MCF 10A (cell line): ENCODE measurements at regions not wholly inside any gene's neighbourhood (a gene's known extent, or its start where the extent isn't known, plus 50 kb on each side); places are given as distances from the start of the nearest gene placed in this dataset.

Source experiments
- BruUV-seq: library from RNA; stranded (reverse); fragments of 400-500 nt; replicated peaks from 2 replicates; lab custom pipeline; 2021; lab: Mats Ljungman, UMichigan
- CTCF ChIA-PET: fragments of 300-600 bp; sonication (Branson Sonifier 250); formaldehyde crosslinking; extraction: SDS; loops from one replicate; lab custom pipeline; 2021; ENCODE audit warnings: antibody characterized with exemption, inconsistent platforms; lab: Yijun Ruan, JAX
- POLR2A ChIA-PET: fragments of 300-600, 350-650 bp; sonication (Branson Sonifier 250); formaldehyde crosslinking; extraction: SDS; loops from one replicate; lab custom pipeline; 2020; ENCODE audit warnings: antibody characterized with exemption, inconsistent platforms; lab: Yijun Ruan, JAX
- DNase-seq: peaks from one replicate; pipeline ENCODE4 v3.0.0-alpha.2; 2018; ENCODE audit not compliant: unreplicated experiment
- H3K27ac Mint-ChIP-seq: one replicate; pipeline ENCODE4 v1.8.0; 2022; ENCODE audit warnings: mild to moderate bottlenecking, low read depth, mixed read lengths; ENCODE audit not compliant: unreplicated experiment
- H3K27me3 Mint-ChIP-seq: one replicate; pipeline ENCODE4 v1.8.0; 2022; ENCODE audit warnings: mixed read lengths; ENCODE audit not compliant: insufficient read depth, unreplicated experiment
- H3K36me3 Mint-ChIP-seq: one replicate; pipeline ENCODE4 v1.8.0; 2022; ENCODE audit warnings: mild to moderate bottlenecking, moderate library complexity, mixed read lengths; ENCODE audit not compliant: insufficient read depth, unreplicated experiment
- H3K4me1 Mint-ChIP-seq: one replicate; pipeline ENCODE4 v1.8.0; 2022; ENCODE audit warnings: mixed read lengths; ENCODE audit not compliant: insufficient read depth, unreplicated experiment
- H3K4me3 Mint-ChIP-seq: one replicate; pipeline ENCODE4 v1.8.0; 2022; ENCODE audit warnings: mild to moderate bottlenecking, moderate library complexity, mixed read lengths; ENCODE audit not compliant: unreplicated experiment
- H3K9me3 Mint-ChIP-seq: one replicate; pipeline ENCODE4 v1.8.0; 2022; ENCODE audit warnings: mixed read lengths; ENCODE audit not compliant: unreplicated experiment
- intact Hi-C: fragments of 100-400 bp; cut with micrococcal nuclease; formaldehyde crosslinking; loops from 2 replicates; pipeline ENCODE4 v1.14.1; 2022
- TF ChIP-seq, protein P1 (sequence below): fragments of 200-600 bp; IDR thresholded peaks from one replicate; pipeline ENCODE4 v1.8.0; 2022; ENCODE audit warnings: antibody characterized with exemption, mild to moderate bottlenecking; ENCODE audit not compliant: unreplicated experiment

DNA sequence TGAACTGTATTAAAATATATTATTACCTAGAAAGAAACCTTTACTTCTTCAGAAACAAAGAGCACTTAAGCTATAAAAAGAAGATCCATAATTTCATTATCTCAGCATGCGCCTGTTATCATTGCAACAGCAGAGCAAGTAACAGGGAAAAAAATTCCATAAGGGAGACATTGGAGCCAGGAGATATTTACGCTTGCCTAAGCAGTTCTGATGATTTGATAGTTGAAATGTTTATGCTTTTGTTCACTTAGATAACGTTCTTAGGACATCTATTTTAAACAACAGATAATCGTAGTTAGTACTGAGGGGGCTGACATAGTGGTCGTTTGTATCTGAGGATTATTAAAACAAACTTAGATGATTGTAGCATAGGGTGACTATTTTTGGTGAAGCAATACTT lies 252.5 kb downstream of the NNT start:
- intact Hi-C loops, result no loop called here
- Mint-ChIP-seq H3K27ac (no peak overlapping the region), H3K4me3 (no peak overlapping the region), H3K9me3 (no peaks in the 10 kb centered on the region), H3K4me1 (no peaks in the 10 kb centered on the region), H3K27me3 (no peaks in the 10 kb centered on the region), H3K36me3 (no peaks in the 10 kb centered on the region)
- no TSS peak for BruUV-seq
- TF ChIP-seq, protein P1, sequence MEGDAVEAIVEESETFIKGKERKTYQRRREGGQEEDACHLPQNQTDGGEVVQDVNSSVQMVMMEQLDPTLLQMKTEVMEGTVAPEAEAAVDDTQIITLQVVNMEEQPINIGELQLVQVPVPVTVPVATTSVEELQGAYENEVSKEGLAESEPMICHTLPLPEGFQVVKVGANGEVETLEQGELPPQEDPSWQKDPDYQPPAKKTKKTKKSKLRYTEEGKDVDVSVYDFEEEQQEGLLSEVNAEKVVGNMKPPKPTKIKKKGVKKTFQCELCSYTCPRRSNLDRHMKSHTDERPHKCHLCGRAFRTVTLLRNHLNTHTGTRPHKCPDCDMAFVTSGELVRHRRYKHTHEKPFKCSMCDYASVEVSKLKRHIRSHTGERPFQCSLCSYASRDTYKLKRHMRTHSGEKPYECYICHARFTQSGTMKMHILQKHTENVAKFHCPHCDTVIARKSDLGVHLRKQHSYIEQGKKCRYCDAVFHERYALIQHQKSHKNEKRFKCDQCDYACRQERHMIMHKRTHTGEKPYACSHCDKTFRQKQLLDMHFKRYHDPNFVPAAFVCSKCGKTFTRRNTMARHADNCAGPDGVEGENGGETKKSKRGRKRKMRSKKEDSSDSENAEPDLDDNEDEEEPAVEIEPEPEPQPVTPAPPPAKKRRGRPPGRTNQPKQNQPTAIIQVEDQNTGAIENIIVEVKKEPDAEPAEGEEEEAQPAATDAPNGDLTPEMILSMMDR, result no peak
- no peak for DNase-seq
- ChIA-PET CTCF (interaction anchor here (0.5 to 0.6 kb wide), 2 partner anchors 14 to 920 kb away, joined by 3 read pairs; no protein-coding TSS in a partner anchor), POLR2A (no interaction called here)

DNA sequence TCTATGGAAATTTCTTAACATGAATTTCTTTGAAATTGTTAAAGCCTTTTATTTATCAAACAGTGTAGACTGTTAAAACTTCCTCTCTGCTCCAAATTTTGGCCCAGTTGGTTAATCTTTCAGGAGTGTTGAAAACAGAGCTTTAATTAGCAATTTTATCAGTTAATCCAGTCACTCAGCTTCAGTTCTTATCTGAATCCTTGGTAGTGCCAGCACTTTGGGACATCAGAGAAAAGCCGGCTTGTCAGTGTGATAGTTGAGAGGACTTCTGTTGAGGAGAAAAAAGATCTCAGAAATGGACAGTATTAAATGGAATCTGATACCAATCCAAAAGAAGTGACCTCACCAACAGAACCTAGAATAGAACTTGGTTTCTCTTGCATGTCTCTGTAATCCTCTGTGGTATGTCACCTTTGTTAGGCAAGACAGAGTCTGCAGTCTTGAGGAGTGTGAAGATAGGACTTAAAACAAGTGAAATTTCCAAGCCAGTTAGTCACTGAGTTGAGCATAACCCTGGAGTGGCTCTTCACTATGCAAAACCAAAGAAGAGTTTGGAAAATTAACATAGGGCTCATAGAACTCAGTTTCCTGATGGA lies 251.8 kb downstream of the NNT start:
- no peaks in the 10 kb centered on the region for H3K9me3 Mint-ChIP-seq
- no peak overlapping the region for H3K27ac Mint-ChIP-seq
- TF ChIP-seq, protein P1, result no peak
- no TSS peak for BruUV-seq
- H3K36me3 Mint-ChIP-seq, result no peaks in the 10 kb centered on the region
- H3K4me3 Mint-ChIP-seq, result no peak overlapping the region
- intact Hi-C loops, result no loop called here
- no peaks in the 10 kb centered on the region for H3K27me3 Mint-ChIP-seq
- ChIA-PET CTCF (interaction anchor here (0.6 kb wide), 1 partner anchor 15 kb away, joined by 3 read pairs; no protein-coding TSS in a partner anchor), POLR2A (no interaction called here)
- no peaks in the 10 kb centered on the region for H3K4me1 Mint-ChIP-seq
- no peak for DNase-seq

DNA sequence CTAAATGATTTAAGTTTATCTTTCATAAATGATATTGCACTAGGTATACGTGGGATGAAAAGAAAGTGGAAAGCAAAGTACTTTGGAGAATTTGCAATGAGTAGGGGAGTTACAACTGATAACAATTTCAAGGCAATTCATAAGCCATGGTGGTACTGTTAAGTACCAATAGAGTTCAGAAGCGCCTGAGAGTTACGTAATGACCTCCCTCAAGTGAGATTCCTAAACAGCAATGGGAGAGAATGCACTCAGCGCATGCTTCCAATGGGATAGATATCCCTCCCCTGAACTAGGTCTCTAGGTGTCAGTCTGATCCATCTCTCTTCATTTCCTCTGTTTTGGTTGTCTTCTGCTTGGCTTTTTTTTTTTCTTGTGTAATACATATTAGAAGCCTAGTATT lies 249.3 kb downstream of the NNT start:
- H3K9me3 Mint-ChIP-seq, result no peaks in the 10 kb centered on the region
- BruUV-seq, result no TSS peak
- DNase-seq, result no peak
- intact Hi-C loops, result no loop called here
- H3K4me1 Mint-ChIP-seq, result no peaks in the 10 kb centered on the region
- TF ChIP-seq, protein P1, result no peak
- no peaks in the 10 kb centered on the region for H3K36me3 Mint-ChIP-seq
- ChIA-PET CTCF (no interaction called here), POLR2A (no interaction called here)
- no peak overlapping the region for H3K4me3 Mint-ChIP-seq
- H3K27me3 Mint-ChIP-seq, result no peaks in the 10 kb centered on the region
- H3K27ac Mint-ChIP-seq, result no peak overlapping the region

DNA sequence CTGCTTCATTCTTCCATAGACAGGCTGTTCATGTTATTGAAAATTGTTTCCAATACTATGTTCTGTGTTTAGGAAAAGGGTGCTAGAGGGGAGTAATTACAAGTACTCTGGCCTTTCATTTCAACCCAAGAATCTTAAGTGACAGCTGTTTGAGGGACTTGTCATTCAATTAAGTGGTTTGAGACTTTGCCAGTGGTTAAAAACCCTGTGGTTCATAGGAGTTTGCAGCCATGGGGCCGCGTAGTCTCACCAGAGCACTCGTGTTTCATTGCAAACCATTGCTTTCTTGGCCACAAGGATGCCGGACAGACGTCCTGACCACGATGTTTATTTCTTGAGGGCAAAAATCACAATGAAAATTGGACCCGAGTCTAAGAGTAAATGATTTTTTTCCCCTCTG lies 248.8 kb downstream of the NNT start:
- no TSS peak for BruUV-seq
- no peak overlapping the region for H3K4me3 Mint-ChIP-seq
- no peaks in the 10 kb centered on the region for H3K4me1 Mint-ChIP-seq

More for the DNA sequence above, 248.8 kb downstream of the NNT start:
- TF ChIP-seq, protein P1, result no peak
- intact Hi-C loops, result no loop called here
- no peaks in the 10 kb centered on the region for H3K27me3 Mint-ChIP-seq
- CTCF ChIA-PET, result no interaction called here
- no peak for DNase-seq
- H3K27ac Mint-ChIP-seq, result no peak overlapping the region
- H3K36me3 Mint-ChIP-seq, result peaks cover 4% of the 10 kb centered on the region
- H3K9me3 Mint-ChIP-seq, result no peaks in the 10 kb centered on the region
- POLR2A ChIA-PET, result no interaction called here
